ENCODE measurements at regions not wholly inside any gene's neighbourhood (a gene's known extent, or its start where the extent isn't known, plus 50 kb on each side); places are given as distances from the start of the nearest gene placed in this dataset.

DNA sequence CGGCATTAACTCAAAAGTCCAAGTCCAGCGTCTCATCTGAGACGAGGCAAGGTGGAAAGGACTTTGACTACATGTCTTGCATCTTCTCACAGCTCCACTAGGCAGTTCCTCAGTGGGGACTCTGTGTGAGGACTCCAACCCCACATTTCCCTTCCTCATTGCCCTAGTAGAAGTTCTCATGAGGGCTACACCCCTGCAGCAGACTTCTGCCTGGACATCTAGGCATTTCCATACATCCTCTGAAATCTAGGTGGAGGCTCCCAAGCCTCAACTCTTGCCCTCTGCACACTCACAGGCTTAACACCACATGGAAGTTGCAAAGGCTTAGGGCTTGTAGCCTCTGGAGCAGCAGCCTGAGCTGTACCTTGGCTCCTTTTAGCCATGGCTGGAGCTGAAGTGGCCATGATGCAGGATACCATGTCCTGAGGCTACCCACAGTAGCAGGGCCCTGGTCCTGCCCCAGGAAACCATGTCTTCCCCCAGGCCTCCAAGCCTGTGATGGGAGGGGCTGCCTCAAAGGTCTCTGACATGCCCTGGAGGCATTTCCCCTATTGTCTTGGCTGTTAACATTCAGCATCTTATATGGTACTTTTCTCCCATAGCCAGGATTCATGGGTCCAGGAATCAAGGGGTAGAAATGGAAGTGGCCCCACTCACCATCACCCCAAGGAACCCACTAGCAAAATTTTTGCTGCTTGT, 194.6 kb upstream of the KCNG1 start:
- DNase-seq (ENCODE audit: low read depth), result no peak

DNA sequence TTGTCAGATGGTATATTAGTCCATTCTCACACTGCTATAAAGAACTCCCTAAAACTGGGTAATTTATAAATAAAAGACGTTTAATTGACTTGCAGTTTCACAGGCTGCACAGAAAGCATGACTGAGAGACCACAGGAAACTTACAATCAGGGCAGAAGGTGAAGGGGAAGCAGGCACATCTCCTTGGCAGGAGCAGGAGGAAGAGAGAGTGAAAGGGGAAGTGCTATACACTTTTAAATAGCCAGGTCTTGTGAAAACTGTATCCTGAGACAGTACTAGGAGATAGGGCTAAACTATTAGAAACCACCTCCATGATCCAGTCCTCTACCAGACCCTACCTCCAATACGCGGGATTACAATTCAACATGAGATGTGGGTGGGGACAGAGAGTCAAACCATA, 193.9 kb upstream of the KCNG1 start:
- DNase-seq (ENCODE audit: low read depth), result no peak

DNA sequence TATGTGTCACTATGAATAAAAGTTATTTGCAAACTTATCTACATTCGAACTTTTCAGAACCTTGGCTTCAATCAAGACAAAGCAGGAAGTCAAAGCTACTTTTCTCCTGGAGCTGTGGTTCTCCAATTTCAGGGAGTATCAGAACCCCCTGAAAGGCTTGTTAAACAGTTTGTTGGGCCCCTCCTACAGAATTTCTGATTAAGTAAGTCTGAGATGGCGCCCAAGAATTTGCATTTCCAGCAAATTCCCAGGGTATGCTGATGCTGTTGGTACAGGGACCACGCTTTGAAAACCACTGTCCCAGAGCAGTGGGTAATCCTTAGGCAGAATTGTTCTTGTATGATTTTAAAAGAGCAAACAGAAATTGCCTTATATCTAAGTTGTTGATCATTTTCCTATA, 189.9 kb upstream of the KCNG1 start:
- DNase-seq (ENCODE audit: low read depth), result no peak

DNA sequence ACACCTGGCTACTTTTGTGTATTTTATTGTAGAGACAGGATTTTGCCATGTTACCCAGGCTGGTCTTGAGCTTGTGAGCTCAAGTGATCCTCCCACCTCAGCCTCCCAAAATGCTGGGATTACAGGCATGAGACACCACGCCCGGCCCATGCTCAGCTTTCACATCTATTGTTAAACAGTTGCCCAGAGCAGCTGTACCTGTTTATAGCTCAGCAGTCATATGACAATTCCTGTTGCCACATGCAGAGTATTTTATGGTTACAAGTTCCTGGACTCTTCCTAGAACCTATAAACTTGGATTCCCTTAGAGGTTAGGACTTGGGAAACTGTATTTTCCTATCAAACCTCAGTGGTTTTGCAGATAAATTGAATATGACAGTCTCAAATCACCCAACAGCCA, 188.3 kb upstream of the KCNG1 start:
- no peak for DNase-seq (ENCODE audit: low read depth)

DNA sequence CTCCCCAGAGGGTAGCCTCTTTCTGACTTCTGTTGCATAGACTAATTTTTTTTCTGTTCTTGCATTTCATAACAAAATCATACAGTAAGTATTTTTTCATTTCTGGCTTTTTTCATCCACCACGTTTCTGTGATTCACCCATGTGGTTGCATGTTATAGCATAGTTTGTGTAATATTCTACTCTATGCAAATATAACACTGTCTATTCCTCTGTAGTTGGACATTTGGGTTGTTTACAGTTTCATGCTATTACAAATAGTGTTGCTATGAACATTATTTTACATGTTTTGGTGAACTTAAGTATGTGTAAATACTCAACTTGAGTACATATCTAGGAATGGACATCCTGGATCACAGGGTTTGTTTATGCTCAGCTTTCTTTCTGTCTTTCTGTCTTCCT, 187.2 kb upstream of the KCNG1 start:
- no peak for DNase-seq (ENCODE audit: low read depth)

DNA sequence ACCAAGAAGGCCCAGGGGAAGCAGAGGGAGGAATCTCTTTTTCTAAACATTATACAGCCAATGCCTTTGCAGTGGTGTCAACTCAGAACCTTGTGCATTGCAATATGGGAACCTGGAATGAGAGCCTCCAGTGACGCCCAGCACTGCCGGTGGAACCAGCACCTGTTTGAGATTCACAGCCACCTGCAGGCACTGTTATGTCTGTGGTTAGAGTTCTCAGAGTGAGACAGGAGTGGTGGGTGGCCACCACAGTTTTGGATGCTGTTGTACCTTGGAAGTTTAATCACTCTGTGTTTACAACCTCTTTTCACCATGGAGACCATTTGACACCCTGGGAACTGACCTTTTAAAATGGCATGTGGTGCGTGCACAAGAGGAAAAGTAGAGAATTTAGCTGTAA, 185.3 kb upstream of the KCNG1 start:
- DNase-seq (ENCODE audit: low read depth), result no peak

DNA sequence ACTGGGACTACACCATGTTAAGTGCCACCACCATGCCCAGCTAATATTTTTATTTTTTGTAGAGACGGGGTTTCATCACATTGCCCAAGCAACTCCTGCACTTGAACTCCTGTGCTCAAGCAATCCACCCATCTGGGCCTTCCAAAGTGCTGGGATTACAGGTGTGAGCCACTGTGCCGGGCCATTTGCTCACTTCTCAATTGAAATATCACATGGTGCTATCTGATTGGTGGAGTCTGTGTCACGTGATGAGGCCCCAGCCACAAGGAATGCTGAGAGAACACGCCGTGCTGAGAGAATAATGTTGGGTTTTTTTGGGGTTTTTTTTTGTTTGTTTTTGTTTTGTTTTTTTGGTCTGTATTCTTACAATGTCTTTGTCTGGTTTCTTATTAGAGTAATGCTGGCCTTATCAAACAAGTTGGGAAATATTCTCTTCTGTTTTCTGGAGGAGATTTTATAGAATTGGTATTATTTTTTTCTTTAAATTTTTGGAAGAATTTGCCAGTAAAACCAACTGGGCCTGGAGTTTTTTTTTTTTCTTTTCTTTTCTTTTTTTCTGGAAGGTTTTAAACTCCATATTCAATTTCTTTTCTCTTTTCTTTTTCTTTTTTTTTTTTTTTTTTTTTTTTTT, 183.2 kb upstream of the KCNG1 start:
- DNase-seq (ENCODE audit: low read depth), result peak; percentile 20

DNA sequence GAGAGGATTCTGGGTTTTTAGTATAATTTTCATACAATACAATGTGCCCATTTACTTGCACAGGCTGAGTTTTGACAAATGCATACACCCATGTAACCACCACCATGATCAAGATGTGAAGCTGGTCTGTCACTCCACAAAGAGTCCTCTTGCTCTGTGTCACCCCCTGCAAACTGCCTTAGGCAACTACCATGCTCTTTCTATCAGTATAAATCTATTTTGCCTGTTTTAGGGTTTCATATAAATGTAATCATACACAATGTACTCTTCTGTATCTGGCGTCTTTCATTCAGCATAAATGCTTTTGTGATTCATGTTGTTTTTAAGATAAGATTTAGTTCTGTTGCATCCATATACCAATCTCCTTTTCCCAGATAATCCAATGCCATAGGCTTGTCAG, 181.9 kb upstream of the KCNG1 start:
- DNase-seq (ENCODE audit: low read depth), result no peak

DNA sequence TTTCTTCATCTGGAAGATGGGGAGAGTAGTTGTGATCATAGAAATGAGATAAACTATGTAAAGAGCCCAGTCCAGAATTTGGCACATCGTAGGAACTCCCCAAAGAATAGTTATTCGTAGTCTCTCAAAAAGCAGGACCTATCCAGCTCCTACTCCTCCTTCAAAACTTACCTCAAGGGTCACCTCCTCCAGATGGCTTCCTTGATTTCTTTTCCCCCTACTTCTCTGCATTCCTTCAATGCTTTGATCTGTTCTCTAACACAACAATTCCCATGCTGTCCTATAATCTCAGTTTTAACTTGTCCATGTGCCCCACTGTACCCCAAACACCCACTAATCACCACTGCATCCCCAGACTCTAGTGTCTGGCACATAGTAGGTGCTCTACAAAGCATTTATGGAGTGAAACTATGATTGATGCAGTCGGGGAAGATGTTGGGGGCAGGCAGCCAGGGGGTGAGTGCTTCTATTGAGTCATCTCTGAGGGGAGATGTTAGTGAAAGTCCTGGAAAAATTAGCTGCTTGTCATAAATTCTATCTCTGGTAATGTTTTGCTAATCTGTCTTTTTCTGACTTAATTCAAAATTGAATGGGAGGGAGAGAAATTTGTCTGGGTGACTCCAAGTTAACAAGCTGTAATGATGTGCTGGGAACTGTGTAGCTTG, 181.3 kb upstream of the KCNG1 start:
- DNase-seq (ENCODE audit: low read depth), result no peak

DNA sequence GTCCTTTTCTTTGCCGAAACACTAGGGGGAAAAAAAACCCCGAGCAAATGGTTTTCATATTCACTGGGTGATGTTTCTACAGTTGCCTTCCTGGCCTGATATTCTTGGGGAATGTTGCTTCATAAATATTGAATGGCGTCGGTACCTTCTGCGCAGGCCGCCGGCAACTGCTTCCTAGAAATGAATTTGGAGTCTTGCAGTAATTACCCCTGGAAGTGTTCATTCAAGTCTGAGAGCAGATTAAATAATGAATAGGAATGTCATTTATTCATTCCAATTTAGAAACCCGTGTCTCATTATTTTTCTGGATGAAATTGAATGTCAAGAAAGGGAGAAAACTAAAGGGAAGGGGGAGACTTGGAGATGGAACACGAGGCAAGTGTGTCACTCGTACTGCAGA, 179.4 kb upstream of the KCNG1 start:
- DNase-seq (ENCODE audit: low read depth), result no peak

DNA sequence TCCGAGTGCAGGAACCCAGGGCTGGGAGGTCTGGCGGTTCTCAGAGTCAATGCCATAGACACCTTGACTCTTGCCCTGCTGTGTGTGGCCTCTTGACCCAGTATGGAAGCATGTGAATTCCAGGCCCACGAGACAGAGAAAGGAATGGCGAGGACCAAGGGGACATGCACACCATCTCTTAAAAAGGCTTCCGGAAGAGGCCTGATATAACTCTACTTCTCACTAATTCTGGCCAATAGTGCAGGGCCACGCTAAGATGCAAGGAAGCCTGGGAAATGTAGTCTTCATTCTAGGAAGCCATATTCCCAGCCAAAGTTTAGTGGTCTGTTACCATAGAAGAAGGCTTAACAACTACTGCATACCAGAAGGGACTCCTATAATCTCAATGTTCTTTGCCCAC, 177.0 kb upstream of the KCNG1 start:
- DNase-seq (ENCODE audit: low read depth), result no peak

DNA sequence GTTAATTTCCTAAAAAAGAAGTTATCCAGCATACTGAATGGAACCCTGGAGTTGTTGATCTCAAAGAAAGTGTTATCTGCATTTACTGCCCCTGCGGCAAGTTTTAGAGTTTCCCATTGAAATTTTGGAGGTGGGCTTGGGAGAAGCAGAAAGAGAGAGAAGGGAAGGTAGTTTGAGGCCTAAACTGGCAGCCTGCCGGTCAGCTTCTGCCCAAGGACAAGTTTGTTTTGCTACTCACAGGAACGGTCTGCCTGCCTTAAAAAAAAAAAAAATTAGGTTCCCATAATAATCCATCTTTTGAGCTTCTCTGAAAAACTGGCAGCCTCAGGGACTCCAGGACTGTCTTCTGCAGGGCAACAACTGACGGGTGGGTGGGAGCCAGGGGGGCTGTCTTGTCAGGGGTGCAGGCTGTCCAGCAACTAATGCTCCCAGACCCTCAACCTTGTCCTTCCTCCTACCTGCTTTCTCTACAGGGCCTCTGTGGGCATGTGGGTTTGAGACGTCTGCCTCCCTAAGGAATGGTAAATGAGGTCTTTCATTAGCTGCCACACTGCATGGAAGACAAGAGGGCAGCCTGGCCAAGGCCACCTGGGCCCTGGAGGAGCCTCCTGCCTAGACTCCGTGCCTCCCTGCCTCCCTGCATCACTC, 176.1 kb upstream of the KCNG1 start:
- no peak for DNase-seq (ENCODE audit: low read depth)

DNA sequence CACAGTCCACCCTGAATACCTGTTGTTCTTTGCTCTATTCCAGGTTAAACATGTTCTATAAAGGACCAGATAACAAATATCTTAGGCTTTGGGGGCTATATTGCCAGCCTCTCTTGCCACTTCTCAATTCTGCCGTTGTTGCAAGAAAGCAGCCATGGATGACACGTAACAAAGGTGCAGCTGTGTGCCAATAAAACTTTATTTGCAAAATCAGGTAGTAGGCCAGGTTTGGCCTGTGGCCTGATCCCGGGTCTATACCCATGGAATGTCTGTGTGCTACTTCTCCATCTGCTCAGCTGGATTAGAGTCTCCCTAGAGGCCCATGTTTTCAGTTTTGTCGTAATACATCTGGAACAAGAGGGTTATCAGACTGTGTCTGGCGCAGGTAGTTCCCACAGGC, 175.3 kb upstream of the KCNG1 start:
- no peak for DNase-seq (ENCODE audit: low read depth)

DNA sequence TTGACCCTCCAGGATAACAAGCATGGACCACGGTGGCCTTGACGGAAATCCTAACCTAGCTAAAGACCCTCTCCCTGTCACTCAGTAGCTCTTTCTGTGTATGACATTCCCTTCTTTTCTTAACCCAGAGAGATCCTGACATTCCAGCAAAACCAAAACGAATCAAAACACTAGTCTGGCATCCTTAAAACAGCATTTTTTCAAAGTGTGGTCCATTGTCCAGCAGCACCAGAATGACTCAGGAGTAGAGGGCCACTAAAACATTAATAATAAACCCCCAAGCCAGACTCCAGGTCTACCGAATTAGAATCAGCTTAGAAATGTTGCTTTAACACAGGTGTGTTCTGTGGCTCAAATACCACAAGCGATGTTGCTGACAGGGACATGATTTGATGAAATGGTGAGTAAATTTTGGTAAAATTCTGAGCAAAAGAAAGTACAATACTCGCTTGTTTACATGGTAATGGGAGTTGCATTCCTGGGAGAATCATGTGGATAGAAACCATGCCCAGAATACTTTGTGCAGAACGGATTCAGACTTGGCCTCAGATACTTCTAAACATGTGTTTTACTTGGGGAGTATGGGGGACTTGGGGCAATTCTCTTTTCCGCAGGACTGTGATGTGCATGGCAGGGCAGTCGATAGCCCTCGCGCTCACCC, 174.2 kb upstream of the KCNG1 start:
- no peak for DNase-seq (ENCODE audit: low read depth)

DNA sequence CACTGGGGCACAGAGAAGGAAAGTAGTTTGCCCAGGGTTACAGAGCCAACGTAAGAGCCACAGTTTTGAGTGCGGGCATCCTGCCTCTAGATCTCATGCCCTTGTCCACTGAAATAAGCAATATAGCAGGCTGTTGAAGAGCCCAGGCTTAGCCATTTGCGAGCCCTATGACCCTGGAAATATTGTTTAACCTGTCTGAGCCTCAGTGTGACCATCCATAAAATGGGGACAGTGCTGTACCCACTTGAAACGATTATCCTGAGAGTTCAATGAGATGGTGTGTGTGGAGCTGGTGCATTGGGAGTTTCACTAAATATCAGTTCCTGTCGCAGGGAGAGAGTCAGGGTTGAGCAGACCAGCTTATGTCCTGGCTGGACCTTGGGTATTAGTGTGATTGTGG, 173.1 kb upstream of the KCNG1 start:
- DNase-seq (ENCODE audit: low read depth), result no peak

DNA sequence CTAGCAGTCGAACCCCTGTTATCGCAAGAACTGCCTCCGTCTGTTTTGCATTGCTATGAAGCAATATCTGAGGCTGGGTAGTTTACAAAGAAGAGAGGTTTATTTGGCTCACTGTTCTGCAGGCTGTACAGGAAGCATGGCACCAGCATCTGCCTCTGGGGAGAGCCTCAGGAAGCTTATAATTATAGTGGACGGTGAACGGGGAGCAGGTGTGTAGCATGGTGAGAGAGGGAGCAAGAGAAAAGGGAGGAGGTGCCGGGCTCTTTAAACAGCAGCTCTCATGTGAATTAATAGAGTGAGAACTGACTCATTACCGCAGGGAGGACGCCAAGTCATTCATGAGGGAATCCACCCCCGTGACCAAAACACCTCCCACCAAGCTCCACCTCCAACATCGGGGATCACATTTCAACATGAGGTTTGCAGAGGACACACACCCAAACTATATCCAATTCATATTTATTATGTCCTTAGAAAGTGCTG, 172.6 kb upstream of the KCNG1 start:
- peak; percentile 87 for DNase-seq (ENCODE audit: low read depth)

DNA sequence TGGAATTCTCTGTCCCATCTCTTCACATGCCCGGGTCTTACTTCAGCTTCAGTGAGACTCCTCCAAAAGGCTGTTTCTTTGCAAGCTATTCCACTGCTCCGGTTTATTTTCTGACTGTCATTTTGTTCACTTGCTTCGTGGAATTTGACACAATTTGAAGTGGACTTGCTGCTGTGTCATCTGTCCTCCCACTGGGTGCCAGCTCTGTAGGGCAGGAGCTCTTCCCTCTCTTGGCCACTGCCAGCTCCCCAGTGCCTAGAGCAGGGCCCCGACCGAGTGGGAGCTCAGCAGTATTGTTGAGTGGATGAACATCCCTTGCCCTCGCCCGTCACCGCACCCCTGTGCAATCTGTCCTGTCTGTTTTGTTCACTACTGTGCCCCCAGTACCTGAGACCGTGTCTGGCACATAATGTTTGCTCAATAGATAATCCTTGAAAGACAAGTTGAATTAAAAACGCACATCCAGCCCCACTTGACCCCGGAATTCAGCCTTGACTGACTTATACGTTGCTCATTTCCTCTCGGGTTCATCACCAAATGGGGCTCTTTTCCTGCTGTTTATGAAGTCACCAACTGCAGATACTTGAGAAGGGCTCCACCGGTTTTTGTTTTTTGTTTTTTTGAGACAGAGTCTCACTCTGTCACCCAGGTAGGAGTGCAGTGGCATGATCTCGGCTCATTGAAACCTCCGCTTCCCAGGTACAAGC, 170.3 kb upstream of the KCNG1 start:
- peak; percentile 64 for DNase-seq (ENCODE audit: low read depth)

DNA sequence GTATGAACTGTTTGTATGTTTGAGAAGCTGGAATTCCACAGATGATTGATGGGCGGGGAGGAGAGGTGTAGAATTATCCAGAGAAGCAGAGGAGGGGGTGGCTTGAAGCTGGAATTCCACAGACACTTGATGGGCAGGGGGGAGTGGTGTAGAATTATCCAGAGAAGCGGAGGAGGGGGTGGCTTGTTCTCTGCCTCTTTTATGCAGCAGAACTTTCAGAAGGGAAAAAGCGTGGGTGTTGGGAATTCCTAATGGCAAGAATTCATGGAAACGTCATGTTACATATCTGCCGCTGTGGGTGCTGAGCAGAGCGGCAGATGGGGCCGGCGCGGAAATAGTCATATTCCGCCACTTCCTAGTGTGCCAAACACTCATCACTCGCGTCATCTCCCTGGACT, 167.9 kb upstream of the KCNG1 start:
- no peak for DNase-seq (ENCODE audit: low read depth)

DNA sequence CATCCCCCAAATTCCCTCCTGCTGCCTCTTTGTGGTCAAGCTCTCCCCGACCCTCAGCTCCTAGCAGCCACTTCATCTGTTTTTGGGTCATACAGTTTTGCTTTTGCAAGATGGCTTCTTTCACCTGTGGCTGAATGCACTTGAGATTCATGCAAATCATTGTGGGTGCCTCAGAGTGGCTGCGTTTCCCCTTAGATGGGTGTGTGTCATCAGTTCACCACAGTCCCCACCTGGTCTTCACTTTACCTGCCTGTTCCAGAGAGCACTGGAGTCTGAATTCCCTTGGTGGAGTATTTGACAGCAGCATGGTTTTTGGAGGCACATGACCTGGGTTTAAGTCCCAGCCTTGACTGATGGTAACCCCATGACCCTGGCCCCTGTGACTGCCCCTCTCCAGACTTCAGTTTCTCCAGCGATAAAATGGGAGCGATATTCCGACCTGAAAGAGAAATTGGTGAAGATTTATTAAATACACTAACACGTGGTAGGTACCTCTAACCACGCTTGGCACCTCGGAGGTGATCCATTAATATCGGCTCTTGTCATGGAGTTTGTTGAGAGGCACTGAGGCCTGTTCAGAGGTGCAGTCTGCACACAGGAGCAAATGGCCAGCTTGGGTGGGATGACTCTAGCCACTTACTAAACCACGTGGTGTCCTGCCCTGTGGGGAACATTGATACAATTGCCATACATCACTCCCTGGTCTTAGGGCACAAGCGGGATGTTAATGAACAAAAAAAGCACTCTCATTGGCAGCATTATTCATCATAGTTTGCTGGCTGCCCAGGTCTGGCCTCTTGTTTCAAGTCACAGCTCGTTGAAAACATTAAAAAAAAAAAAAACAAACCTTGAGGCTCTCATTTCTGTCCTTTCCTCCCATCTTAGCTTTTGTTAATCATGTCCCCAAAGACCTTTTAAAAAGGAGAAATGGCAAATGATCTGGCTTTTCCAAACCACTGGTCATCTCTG, 167.2 kb upstream of the KCNG1 start:
- no peak for DNase-seq (ENCODE audit: low read depth)

DNA sequence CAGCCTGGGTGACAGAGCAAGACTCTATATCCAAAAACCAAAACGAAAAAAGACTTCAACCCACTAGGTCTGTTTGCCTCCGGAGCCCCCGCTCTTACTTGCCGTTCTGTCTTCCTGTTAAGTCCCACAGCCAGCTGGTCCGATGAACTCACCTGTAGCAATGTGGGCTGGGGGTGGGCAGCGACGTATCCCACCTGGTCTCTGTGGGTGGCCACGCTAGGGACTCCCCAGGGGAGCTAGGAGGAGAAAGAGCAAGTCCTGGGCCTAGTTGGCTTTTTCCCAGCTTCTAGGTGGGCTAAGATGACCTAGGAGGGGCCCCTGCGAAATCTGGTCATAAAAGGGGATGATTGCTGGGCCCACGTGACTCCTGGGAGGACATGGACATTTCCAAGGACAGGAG, 166.0 kb upstream of the KCNG1 start:
- DNase-seq (ENCODE audit: low read depth), result no peak

Data from Daoy (cell line).